ENCODE measurements at regions not wholly inside any gene's neighbourhood (a gene's known extent, or its start where the extent isn't known, plus 50 kb on each side); places are given as distances from the start of the nearest gene placed in this dataset.

DNA sequence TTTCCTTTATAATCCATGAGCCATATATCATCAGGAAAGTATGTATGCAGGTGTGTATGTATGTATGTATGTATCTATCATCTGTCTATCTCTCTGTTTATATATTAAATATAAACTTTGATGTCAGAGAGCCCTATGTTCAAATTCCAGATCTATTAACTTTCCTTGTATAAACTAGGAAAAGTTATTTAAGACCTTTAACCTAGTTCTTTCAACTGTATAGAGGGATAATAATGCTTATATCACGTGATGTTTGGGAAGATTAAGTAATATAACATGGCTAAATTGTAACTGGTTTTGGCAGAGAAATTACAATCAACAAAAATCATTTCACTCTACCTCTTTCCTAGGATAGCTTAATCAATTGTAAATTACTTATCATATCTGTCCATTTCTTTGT, 628.3 kb upstream of the IGFBP3 start:
- Histone ChIP-seq H3K4me3 (ENCODE audit: insufficient read depth, low read depth, low read length) (no peak overlapping the region), H3K9ac (ENCODE audit: low read depth, low read length) (no peak overlapping the region), H3K9me3 (ENCODE audit: control insufficient read depth, insufficient read depth, low read length) (no peaks in the 10 kb centered on the region), H3K56ac (ENCODE audit: extremely low read depth, insufficient read depth, low read length) (no peak overlapping the region), H2BK5ac (ENCODE audit: low read depth, low read length, poor library complexity, severe bottlenecking) (no peak overlapping the region), H3K4me1 (ENCODE audit: control insufficient read depth, insufficient read depth, low read length) (peaks cover 3% of the 10 kb centered on the region; the same call in 1 of the 2 replicates), H4K20me1 (ENCODE audit: insufficient read depth, low read length) (no peaks in the 10 kb centered on the region), H3K36me3 (ENCODE audit: control insufficient read depth, insufficient read depth, low read length) (no peaks in the 10 kb centered on the region), H4K8ac (ENCODE audit: low read depth in 2 of 2, low read length in 2 of 2) (no peak overlapping the region), H3K4me2 (ENCODE audit: low read depth, low read length) (no peak overlapping the region), H4K91ac (ENCODE audit: insufficient read depth, low read depth, low read length) (no peak overlapping the region), H3K9me1 (ENCODE audit: insufficient read depth, low read length) (peaks cover 3% of the 10 kb centered on the region), H3K4ac (ENCODE audit: low read depth, low read length) (no peak overlapping the region), H3K18ac (ENCODE audit: low read depth, low read length) (no peak overlapping the region), H4K5ac (ENCODE audit: low read depth, low read length) (no peak overlapping the region), H3K27me3 (ENCODE audit: control insufficient read depth, insufficient read depth, low read length) (no peaks in the 10 kb centered on the region), H3K27ac (ENCODE audit: insufficient read depth, low read length) (no peak overlapping the region), H2BK15ac (ENCODE audit: low read depth, low read length) (no peak overlapping the region), H3K14ac (replicated peaks; ENCODE audit: low read depth, low read length) (no peak overlapping the region), H2AK9ac (replicated peaks; ENCODE audit: low read depth, low read length, poor library complexity) (no peak overlapping the region), H2BK120ac (ENCODE audit: low read depth, low read length) (no peak overlapping the region), H3K23ac (ENCODE audit: low read depth, low read length) (no peak overlapping the region), H2AK5ac (ENCODE audit: low read depth, low read length) (no peak overlapping the region), H3K79me1 (ENCODE audit: low read depth in 1 of 2, low read length in 2 of 2) (no peaks in the 10 kb centered on the region), H2AFZ (replicated peaks; ENCODE audit: low read length, poor library complexity) (no peak overlapping the region), H2BK20ac (ENCODE audit: low read depth, low read length) (no peak overlapping the region)
- no TSS peak for BruUV-seq (replicated peaks)
- in situ Hi-C loops (cut with MboI; ENCODE audit: low sequenced_read_pairs) (no loop called here), intact Hi-C loops (cut with micrococcal nuclease) (no loop called here), dilution Hi-C loops (cut with HindIII; ENCODE audit: low sequenced_read_pairs, unreplicated experiment) (no loop called here)
- TF ChIP-seq RAD21 (IDR thresholded peaks at IDR 0.05; ENCODE audit: low read length) (no peak), CHD1 (IDR thresholded peaks at IDR 0.05; ENCODE audit: low read depth, low read length) (no peak), POLR2A (IDR thresholded peaks at IDR 0.05; ENCODE audit: low read depth, low read length) (no peak), NFE2L2 (IDR thresholded peaks at IDR 0.05; ENCODE audit: low read depth, low read length) (no peak), RFX5 (IDR thresholded peaks at IDR 0.05; ENCODE audit: low read depth, low read length) (no peak), RCOR1 (IDR thresholded peaks at IDR 0.05; ENCODE audit: insufficient replicate concordance, low read length) (no peak), MAZ (IDR thresholded peaks at IDR 0.05; ENCODE audit: borderline replicate concordance, low read depth, low read length) (no peak), USF2 (IDR thresholded peaks at IDR 0.05; ENCODE audit: low read depth, low read length) (no peak), CEBPB (IDR thresholded peaks at IDR 0.05; ENCODE audit: low read depth, low read length) (no peak), SMC3 (IDR thresholded peaks at IDR 0.05; ENCODE audit: low read depth, low read length) (no peak), BHLHE40 (IDR thresholded peaks at IDR 0.05; ENCODE audit: low read depth, low read length) (no peak), FOS (IDR thresholded peaks at IDR 0.05; ENCODE audit: low read depth, low read length) (no peak)
- TF ChIP-seq, protein P1, sequence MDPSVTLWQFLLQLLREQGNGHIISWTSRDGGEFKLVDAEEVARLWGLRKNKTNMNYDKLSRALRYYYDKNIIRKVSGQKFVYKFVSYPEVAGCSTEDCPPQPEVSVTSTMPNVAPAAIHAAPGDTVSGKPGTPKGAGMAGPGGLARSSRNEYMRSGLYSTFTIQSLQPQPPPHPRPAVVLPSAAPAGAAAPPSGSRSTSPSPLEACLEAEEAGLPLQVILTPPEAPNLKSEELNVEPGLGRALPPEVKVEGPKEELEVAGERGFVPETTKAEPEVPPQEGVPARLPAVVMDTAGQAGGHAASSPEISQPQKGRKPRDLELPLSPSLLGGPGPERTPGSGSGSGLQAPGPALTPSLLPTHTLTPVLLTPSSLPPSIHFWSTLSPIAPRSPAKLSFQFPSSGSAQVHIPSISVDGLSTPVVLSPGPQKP (IDR thresholded peaks at IDR 0.05; ENCODE audit: borderline replicate concordance, low read depth, low read length): no peak
- TF ChIP-seq, protein P2, sequence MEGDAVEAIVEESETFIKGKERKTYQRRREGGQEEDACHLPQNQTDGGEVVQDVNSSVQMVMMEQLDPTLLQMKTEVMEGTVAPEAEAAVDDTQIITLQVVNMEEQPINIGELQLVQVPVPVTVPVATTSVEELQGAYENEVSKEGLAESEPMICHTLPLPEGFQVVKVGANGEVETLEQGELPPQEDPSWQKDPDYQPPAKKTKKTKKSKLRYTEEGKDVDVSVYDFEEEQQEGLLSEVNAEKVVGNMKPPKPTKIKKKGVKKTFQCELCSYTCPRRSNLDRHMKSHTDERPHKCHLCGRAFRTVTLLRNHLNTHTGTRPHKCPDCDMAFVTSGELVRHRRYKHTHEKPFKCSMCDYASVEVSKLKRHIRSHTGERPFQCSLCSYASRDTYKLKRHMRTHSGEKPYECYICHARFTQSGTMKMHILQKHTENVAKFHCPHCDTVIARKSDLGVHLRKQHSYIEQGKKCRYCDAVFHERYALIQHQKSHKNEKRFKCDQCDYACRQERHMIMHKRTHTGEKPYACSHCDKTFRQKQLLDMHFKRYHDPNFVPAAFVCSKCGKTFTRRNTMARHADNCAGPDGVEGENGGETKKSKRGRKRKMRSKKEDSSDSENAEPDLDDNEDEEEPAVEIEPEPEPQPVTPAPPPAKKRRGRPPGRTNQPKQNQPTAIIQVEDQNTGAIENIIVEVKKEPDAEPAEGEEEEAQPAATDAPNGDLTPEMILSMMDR (conservative IDR thresholded peaks at IDR 0.05; ENCODE audit: low read depth, low read length): no peak
- WGBS, 2 experiments (ENCODE audit: extremely low coverage in 2 of 2, insufficient read length in 1 of 2): no CpG with 5 or more reads among the region's 1 CpG
- ChIA-PET POLR2A (ENCODE audit: unreplicated experiment) (no interaction called here), CTCF (interaction anchor here (0.7 kb wide), 1 partner anchor 110 kb away, joined by 3 read pairs; no protein-coding TSS in a partner anchor)
- DNase-seq (no peak), ATAC-seq (ENCODE audit: low read depth) (no peak)

Data from IMR-90 (cell line).